ENCODE measurements at regions not wholly inside any gene's neighbourhood (a gene's known extent, or its start where the extent isn't known, plus 50 kb on each side); places are given as distances from the start of the nearest gene placed in this dataset.
"Not testable (repeated sequence)": the region's sequence is repeated elsewhere in the genome, so short reads cannot be mapped to it uniquely, and the experiment has no call there.

- DNase-seq (ENCODE audit: low read depth): no peak
These were observed 105.8 kb downstream of the SPP2 start for GRCh38 chr2:234156326-234156725.

GRCh38 chr2:234152835-234153234, 102.3 kb downstream of the SPP2 start:
- DNase-seq (ENCODE audit: low read depth): not testable (repeated sequence)

- no peak for DNase-seq (ENCODE audit: low read depth)
These were observed 96.9 kb downstream of the SPP2 start for GRCh38 chr2:234147335-234147861.

DNA sequence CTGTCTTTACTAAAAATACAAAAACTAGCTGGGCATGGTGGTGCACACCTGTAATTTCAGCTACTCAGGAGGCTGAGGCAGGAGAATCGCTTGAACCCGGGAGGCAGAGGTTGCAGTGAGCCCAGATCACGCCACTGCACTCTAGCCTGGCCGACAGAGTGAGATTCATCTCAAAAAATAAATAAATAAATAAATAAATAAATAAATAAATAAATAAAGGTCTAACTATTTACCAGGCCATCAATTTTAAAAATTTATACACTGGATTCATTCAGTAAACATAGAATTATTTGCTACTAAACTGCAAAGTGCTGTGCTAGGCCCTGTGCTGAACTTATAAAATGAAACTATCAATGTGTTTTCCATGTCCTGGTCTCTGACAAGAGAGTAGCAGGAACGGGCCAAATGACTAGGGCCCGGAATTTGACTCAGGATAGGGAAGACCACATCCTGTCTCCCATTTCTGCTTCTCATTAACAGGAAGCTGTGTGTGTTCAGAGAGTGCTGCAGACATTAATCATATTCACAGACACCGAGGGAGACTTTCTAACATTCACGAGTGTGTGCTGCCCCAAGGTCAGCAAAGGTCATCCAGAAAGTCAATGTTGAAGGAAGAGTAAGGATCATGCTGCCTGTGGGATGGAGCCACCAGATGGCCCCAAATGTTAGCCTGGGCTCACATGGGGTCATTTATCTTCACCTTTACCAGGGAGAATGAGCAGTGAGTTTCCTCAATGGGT, 95.8 kb downstream of the SPP2 start:
- peak; percentile 74 for DNase-seq (ENCODE audit: low read depth)

DNA sequence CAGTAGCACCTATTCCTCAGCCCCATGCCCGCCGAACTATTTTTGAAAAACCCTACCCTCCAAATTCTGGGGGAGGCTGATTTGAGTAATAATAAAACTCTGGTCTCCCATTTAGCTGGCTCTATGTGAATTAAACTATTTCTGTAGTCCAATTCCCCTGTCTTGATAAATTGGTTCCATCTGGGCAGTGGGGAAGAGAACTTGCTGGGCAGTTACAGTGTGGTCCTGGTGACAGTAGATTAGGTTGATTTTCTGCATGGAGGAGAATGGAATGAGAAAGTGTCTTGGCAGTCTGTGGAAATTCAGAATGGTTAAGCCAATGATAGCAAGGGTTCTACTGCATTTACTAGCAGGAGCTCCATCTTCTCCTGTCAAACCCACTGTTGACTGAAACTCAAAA, 95.0 kb downstream of the SPP2 start:
- no peak for DNase-seq (ENCODE audit: low read depth)

- DNase-seq (ENCODE audit: low read depth): no peak
These were observed 94.6 kb downstream of the SPP2 start for GRCh38 chr2:234145057-234145456.

- DNase-seq (ENCODE audit: low read depth): no peak
These were observed 93.4 kb downstream of the SPP2 start for GRCh38 chr2:234143896-234144295.

- DNase-seq (ENCODE audit: low read depth): no peak
These were observed 92.0 kb downstream of the SPP2 start for GRCh38 chr2:234142530-234142929.

DNA sequence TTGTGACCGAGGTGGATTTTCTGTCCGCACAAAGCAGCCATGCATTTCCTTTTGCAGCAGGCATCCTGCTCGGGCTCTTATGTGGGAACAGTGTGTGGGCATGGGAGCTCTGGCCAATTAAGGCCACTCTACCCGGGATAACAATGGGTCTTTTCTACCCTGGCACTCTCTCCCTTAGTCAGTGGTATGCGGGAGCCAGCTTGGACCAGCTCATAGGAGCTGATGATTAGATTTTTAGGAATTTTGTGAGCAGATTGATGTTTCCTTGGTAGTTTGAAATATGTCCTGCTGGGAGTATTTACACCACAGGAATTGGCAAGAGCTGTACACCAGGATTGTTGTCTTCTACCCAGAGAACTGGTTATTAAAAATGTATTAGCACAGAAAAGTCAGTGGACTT, 89.3 kb downstream of the SPP2 start:
- DNase-seq (ENCODE audit: low read depth): no peak

GRCh38 chr2:234138836-234139235, 88.3 kb downstream of the SPP2 start:
- no peak for DNase-seq (ENCODE audit: low read depth)

DNA sequence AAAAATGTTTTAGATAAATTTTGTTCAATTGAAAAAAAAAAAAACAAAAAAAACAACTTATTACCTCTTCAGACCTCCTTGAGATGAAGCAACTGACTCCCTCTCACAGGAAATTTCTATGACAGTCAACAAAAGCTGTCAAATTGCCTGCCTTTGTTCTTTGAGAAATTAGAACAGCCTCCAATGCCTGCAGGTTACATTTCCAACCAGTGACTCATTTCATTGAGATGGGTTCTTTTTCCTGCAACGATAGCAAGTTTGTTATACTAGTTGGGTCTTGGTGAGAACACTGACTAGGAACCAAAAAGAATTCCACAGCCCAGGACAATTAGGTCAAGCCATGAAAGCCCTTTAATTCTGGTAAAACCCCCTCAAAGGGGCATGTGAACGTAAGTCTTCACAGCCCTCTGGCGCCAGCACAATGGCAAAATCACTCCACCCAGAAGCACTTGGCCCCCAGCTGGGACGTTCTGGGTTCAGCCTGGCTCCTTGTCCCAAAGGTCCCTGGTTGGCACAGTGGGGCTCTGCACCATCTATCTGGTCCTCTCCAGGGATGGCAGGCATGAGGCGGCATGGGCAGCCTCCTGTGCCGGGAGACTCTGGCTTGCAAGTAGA, 87.0 kb downstream of the SPP2 start:
- DNase-seq (ENCODE audit: low read depth): no peak

GRCh38 chr2:234136461-234136860, 86.0 kb downstream of the SPP2 start:
- DNase-seq (ENCODE audit: low read depth): no peak

DNA sequence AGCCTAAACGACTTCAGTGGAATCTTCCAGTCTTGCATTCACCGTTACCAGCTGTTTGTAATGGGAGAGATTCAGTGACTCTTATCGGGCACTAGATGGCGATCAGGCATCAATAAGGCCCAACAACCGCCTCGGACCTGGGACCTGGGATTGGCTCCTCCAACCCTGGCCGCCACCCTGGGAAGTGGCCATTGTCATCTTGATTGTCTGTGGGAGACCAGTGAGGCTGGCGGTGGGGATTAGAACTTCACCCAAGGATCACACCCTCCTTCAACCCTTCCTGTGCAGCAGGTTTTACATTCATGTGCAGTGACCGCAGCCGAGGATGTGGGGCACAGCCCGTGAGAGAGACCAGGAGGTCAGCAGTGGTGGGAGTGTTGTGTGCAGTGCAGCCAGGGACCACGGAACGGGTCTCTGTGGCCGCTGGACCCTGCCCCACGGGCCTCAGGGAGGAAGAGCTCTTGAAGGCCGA, 85.3 kb downstream of the SPP2 start:
- peak; percentile 53 for DNase-seq (ENCODE audit: low read depth)

DNA sequence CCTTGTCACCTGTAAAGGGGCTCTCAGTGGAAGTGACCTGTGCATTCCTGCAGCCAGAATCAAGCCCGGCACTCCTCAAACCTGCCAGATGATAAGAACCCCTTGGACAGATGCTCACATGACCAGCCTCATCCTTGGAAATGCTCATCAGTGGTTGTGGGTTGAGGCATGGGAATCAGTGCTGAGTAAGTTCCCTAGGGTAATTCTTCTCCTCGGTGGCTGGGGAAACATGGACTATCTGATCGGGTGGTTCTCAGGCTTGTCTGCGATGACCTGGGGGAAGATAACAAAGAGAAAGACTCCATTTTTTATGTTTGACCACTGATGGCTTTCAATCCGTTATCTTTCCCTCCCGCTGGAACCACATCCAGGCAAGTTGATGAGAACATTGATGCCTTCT, 84.0 kb downstream of the SPP2 start:
- DNase-seq (ENCODE audit: low read depth): no peak

GRCh38 chr2:234133004-234133403, 82.5 kb downstream of the SPP2 start:
- peak; percentile 46 for DNase-seq (ENCODE audit: low read depth)

GRCh38 chr2:234130777-234131181, 80.3 kb downstream of the SPP2 start:
- DNase-seq (ENCODE audit: low read depth): no peak

- DNase-seq (ENCODE audit: low read depth): no peak
These were observed 78.1 kb downstream of the SPP2 start for GRCh38 chr2:234128606-234129005.

Data from GM04504 (cell line).